Colonic mucosa (tissue), 4 donors: ENCODE measurements at regions not wholly inside any gene's neighbourhood (a gene's known extent, or its start where the extent isn't known, plus 50 kb on each side); places are given as distances from the start of the nearest gene placed in this dataset.

Experiments used
- DNase-seq: peaks from one replicate; pipeline ENCODE4 v3.0.0-alpha.2; 2020
- H3K27ac ChIP-seq: fragments of 200-600 bp; one replicate; pipeline ENCODE4 v1.8.0; 2021
- H3K27me3 ChIP-seq: fragments of 200-600 bp; one replicate; pipeline ENCODE4 v1.8.0; 2021
- H3K36me3 ChIP-seq: fragments of 200-600 bp; one replicate; pipeline ENCODE4 v1.8.0; 2021
- H3K4me1 ChIP-seq: fragments of 200-600 bp; one replicate; pipeline ENCODE4 v1.8.0; 2021; ENCODE audit warnings: mild to moderate bottlenecking
- H3K4me3 ChIP-seq: fragments of 200-600 bp; one replicate; pipeline ENCODE4 v1.8.0; 2021
- H3K9ac ChIP-seq, 2 donors: one replicate each; pipeline ENCODE4 v1.7.0; 2013; ENCODE audit warnings: control low read depth in 2 of 2, low read depth in 2 of 2, low read length in 2 of 2
- H3K9me3 ChIP-seq: fragments of 200-600 bp; one replicate; pipeline ENCODE4 v1.8.0; 2021
- CTCF ChIP-seq: fragments of 200-600 bp; IDR thresholded peaks from one replicate; pipeline ENCODE4 v1.8.0; 2022; ENCODE audit warnings: antibody characterized with exemption, mild to moderate bottlenecking
- intact Hi-C: fragments of 100-400 bp; cut with DNase I; formaldehyde crosslinking; loops from one replicate; pipeline ENCODE4 v1.14.1; 2022
- donor health status: healthy.
- donor health status: DM: no; HTN: no; CAD: no.
- donor health status: DM: no; HTN: no; CAD: no.

GRCh38 chr6:40954446-40955177 is 84.4 kb downstream of the UNC5CL start:
- Histone ChIP-seq H3K9me3 (no peaks in the 10 kb centered on the region), H3K4me1 (no peaks in the 10 kb centered on the region), H3K9ac (no peak overlapping the region), H3K4me3 (no peak overlapping the region), H3K36me3 (no peaks in the 10 kb centered on the region), H3K27ac (no peak overlapping the region), H3K27me3 (no peaks in the 10 kb centered on the region)
- TF ChIP-seq CTCF, result no peak
- intact Hi-C loops, result no loop called here
- DNase-seq, result no peak

GRCh38 chr6:40953486-40953885 is 85.5 kb downstream of the UNC5CL start:
- no peaks in the 10 kb centered on the region for H3K36me3 ChIP-seq
- no peaks in the 10 kb centered on the region for H3K27me3 ChIP-seq
- H3K4me3 ChIP-seq, result no peak overlapping the region
- no peak for TF ChIP-seq CTCF
- no peaks in the 10 kb centered on the region for H3K4me1 ChIP-seq
- no peak for DNase-seq
- no peak overlapping the region for H3K27ac ChIP-seq
- intact Hi-C loops, result no loop called here
- no peaks in the 10 kb centered on the region for H3K9me3 ChIP-seq
- no peak overlapping the region for H3K9ac ChIP-seq

- no peaks in the 10 kb centered on the region for H3K27me3 ChIP-seq
- no peak overlapping the region for H3K27ac ChIP-seq
- no peak for TF ChIP-seq CTCF
- no peaks in the 10 kb centered on the region for H3K9me3 ChIP-seq
- DNase-seq, result no peak
- no peak overlapping the region for H3K9ac ChIP-seq
- no peaks in the 10 kb centered on the region for H3K36me3 ChIP-seq
- H3K4me3 ChIP-seq, result no peak overlapping the region
- H3K4me1 ChIP-seq, result no peaks in the 10 kb centered on the region
- intact Hi-C loops, result no loop called here
Observed at GRCh38 chr6:40950986-40951698, 87.9 kb downstream of the UNC5CL start.

- H3K27me3 ChIP-seq, result no peaks in the 10 kb centered on the region
- no peak overlapping the region for H3K27ac ChIP-seq
- H3K9me3 ChIP-seq, result no peaks in the 10 kb centered on the region
- no peak for DNase-seq
- no peak overlapping the region for H3K4me3 ChIP-seq
- H3K9ac ChIP-seq, result no peak overlapping the region
- H3K4me1 ChIP-seq, result no peaks in the 10 kb centered on the region
- no peak for TF ChIP-seq CTCF
- intact Hi-C loops, result no loop called here
- H3K36me3 ChIP-seq, result no peaks in the 10 kb centered on the region
Observed at GRCh38 chr6:40948570-40948969, 90.5 kb downstream of the UNC5CL start.

DNA sequence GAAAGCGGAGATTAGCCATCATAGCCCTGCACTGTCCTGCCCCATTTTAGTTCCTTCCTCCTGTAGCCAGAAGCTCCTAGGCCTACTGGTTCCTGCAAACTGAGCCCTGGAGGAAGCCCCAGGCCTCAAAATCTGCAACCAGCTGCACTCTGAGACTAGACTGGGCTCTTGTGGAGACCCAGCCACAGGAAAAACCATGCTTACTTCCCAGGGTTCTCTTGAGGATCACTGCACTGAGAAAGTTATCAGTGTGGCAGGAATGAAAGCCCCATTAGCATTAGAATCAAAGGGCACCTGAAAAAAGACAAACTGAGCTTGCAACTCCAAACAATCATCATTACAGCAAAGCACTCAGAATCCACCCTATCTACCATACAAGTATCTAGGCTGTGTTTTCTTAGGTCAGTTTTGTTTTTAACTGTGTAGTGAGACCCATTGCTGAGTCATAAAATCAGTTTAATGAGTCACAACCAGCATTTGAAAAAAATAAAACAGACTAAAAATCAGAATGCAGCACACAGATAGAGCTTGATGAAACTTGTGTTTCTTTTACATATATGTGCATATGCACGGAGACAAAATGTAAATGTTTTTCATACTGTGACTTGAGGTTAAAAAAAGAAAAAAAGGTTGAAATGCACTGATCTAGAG is 91.0 kb downstream of the UNC5CL start:
- Histone ChIP-seq H3K9ac (no peak overlapping the region), H3K9me3 (no peaks in the 10 kb centered on the region), H3K4me3 (no peak overlapping the region), H3K27me3 (no peaks in the 10 kb centered on the region), H3K36me3 (no peaks in the 10 kb centered on the region), H3K4me1 (no peaks in the 10 kb centered on the region), H3K27ac (no peak overlapping the region)
- TF ChIP-seq CTCF, result no peak
- DNase-seq, result no peak
- intact Hi-C loops, result no loop called here
